SK-N-SH (cell line): ENCODE measurements at regions not wholly inside any gene's neighbourhood (a gene's known extent, or its start where the extent isn't known, plus 50 kb on each side); places are given as distances from the start of the nearest gene placed in this dataset.
"Not testable (repeated sequence)": the region's sequence is repeated elsewhere in the genome, so short reads cannot be mapped to it uniquely, and the experiment has no call there.

ENCODE experiments used
- CTCF ChIA-PET: fragments of 300-600, 350-600 bp; formaldehyde crosslinking; extraction: SDS; loops from one replicate; lab custom pipeline; 2021; lab: Yijun Ruan, JAX
- POLR2A ChIA-PET: fragments of 350-600 bp; sonication (Branson Sonifier 250); formaldehyde crosslinking; extraction: SDS; loops from one replicate; lab custom pipeline; 2020; ENCODE audit warnings: antibody characterized with exemption, inconsistent platforms; lab: Yijun Ruan, JAX
- DNase-seq: peaks from one replicate; pipeline ENCODE4 v3.0.0; 2012
- H2AFZ ChIP-seq: fragments of 200-600 bp; sonication (generic); 2 replicates; pipeline ENCODE4 v1.8.1; 2016; ENCODE audit warnings: antibody characterized with exemption, mild to moderate bottlenecking, low read depth
- H3F3A ChIP-seq: fragments of 200-600 bp; sonication (generic); replicated peaks from 2 replicates; pipeline ENCODE3; 2016; ENCODE audit warnings: antibody characterized with exemption, mild to moderate bottlenecking; ENCODE audit not compliant: insufficient read depth
- H3K27ac ChIP-seq, 2 experiments: fragments of 200-500 bp in 1 of 2; fragments of 200-600 bp in 1 of 2; sonication (Bioruptor generic) in 1 of 2; sonication (generic), shearing (Covaris generic) in 1 of 2; 2 replicates each; pipeline versions ENCODE4 v1.5.1 to v1.6.1; 2014 to 2016; ENCODE audit warnings: low read depth in 2 of 2, inconsistent platforms in 1 of 2, low read length in 1 of 2, mild to moderate bottlenecking in 1 of 2, mixed read lengths in 1 of 2
- H3K27me3 ChIP-seq: fragments of 200-600 bp; sonication (generic), shearing (Covaris generic); 2 replicates; pipeline ENCODE4 v1.6.1; 2016; ENCODE audit warnings: mixed run types; ENCODE audit not compliant: insufficient read depth
- H3K36me3 ChIP-seq, 2 experiments: fragments of 200-500 bp in 1 of 2; fragments of 200-600 bp in 1 of 2; sonication (Bioruptor generic) in 1 of 2; sonication (generic) in 1 of 2; replicated peaks in 1 of 2; 2 replicates each; pipeline versions ENCODE3 to v1.5.1; 2014 to 2016; ENCODE audit warnings: low read length in 1 of 2, mild to moderate bottlenecking in 1 of 2; ENCODE audit not compliant: insufficient read depth in 2 of 2, control insufficient read depth in 1 of 2
- H3K4me1 ChIP-seq, 2 experiments: fragments of 200-500 bp in 1 of 2; fragments of 200-600 bp in 1 of 2; sonication (Bioruptor generic) in 1 of 2; sonication (generic), shearing (Covaris generic) in 1 of 2; 2 replicates each; pipeline versions ENCODE4 v1.5.1 to v1.6.1; 2014 to 2016; ENCODE audit warnings: low read depth in 1 of 2, low read length in 1 of 2, mixed run types in 1 of 2; ENCODE audit not compliant: insufficient read depth in 2 of 2, control insufficient read depth in 1 of 2
- H3K4me2 ChIP-seq: fragments of 200-600 bp; sonication (generic), shearing (Covaris generic); 2 replicates; pipeline ENCODE4 v1.6.1; 2017; ENCODE audit warnings: mixed run types
- H3K4me3 ChIP-seq, 2 experiments: fragments of 200-500 bp in 1 of 2; fragments of 200-600 bp in 1 of 2; sonication (Bioruptor generic) in 1 of 2; sonication (generic), shearing (Covaris generic) in 1 of 2; 2 replicates each; pipeline versions ENCODE4 v1.5.1 to v1.8.1; 2014 to 2016; ENCODE audit warnings: low read depth in 2 of 2, inconsistent platforms in 1 of 2, low read length in 1 of 2, mild to moderate bottlenecking in 1 of 2, mixed read lengths in 1 of 2, moderate library complexity in 1 of 2
- H3K79me2 ChIP-seq: fragments of 200-600 bp; sonication (generic); 2 replicates; pipeline ENCODE4 v1.8.1; 2017; ENCODE audit warnings: mild to moderate bottlenecking; ENCODE audit not compliant: insufficient read depth
- H3K9ac ChIP-seq: fragments of 200-600 bp; sonication (generic); 2 replicates; pipeline ENCODE4 v1.6.1; 2017; ENCODE audit warnings: mixed run types
- H3K9me2 ChIP-seq: fragments of 200-600 bp; sonication (generic); 2 replicates; pipeline ENCODE4 v1.6.1; 2017; ENCODE audit warnings: mixed run types
- H3K9me3 ChIP-seq: fragments of 200-600 bp; sonication (generic); 2 replicates; pipeline ENCODE4 v1.6.1; 2017; ENCODE audit warnings: mixed run types, mild to moderate bottlenecking, moderate library complexity
- H4K20me1 ChIP-seq: fragments of 200-600 bp; sonication (generic); 2 replicates; pipeline ENCODE4 v1.6.1; 2017; ENCODE audit warnings: mild to moderate bottlenecking, mixed run types; ENCODE audit not compliant: insufficient read depth
- CHD2 ChIP-seq: fragments of 150-350 bp; IDR thresholded peaks from 2 replicates; pipeline ENCODE4 v1.6.1; 2018; ENCODE audit warnings: low read length; ENCODE audit not compliant: partially characterized antibody
- EP300 ChIP-seq, 2 experiments: IDR thresholded peaks; 2 replicates each; pipeline versions ENCODE4 v1.4.0 to v1.6.1; 2012; ENCODE audit warnings: borderline replicate concordance in 1 of 2, low read depth in 1 of 2, low read length in 1 of 2
- FOXJ3 ChIP-seq: sonication (generic); formaldehyde crosslinking; IDR thresholded peaks from 2 replicates; pipeline ENCODE4 v1.5.1; 2020; ENCODE audit warnings: mild to moderate bottlenecking, missing genetic modification reagents
- NFIC ChIP-seq: IDR thresholded peaks from 2 replicates; pipeline ENCODE4 v1.4.0; 2012; ENCODE audit warnings: borderline replicate concordance
- RAD21 ChIP-seq: IDR thresholded peaks from 2 replicates; pipeline ENCODE4 v1.6.1; 2012; ENCODE audit warnings: mild to moderate bottlenecking, low read length
- RCOR1 ChIP-seq: fragments of 150-350 bp; IDR thresholded peaks from 2 replicates; pipeline ENCODE4 v1.6.1; 2017; ENCODE audit warnings: antibody characterized with exemption, low read length
- TAF1 ChIP-seq: IDR thresholded peaks from 2 replicates; pipeline ENCODE4 v1.6.1; 2012; ENCODE audit warnings: low read depth, mild to moderate bottlenecking, low read length, moderate library complexity, borderline replicate concordance
- TEAD4 ChIP-seq: IDR thresholded peaks from 2 replicates; pipeline ENCODE4 v1.4.0; 2012; ENCODE audit warnings: mild to moderate bottlenecking, borderline replicate concordance; ENCODE audit not compliant: insufficient read depth
- WGBS: methylation state at CpG from one replicate; pipeline ENCODE4 v1.1.6; 2017; ENCODE audit warnings: low lambda C conversion rate; 5-methylcytosine and 5-hydroxymethylcytosine counted together
- TF ChIP-seq, protein P1 (sequence below): IDR thresholded peaks from 2 replicates; pipeline ENCODE4 v1.4.0; 2012; ENCODE audit warnings: low read depth, borderline replicate concordance

DNA sequence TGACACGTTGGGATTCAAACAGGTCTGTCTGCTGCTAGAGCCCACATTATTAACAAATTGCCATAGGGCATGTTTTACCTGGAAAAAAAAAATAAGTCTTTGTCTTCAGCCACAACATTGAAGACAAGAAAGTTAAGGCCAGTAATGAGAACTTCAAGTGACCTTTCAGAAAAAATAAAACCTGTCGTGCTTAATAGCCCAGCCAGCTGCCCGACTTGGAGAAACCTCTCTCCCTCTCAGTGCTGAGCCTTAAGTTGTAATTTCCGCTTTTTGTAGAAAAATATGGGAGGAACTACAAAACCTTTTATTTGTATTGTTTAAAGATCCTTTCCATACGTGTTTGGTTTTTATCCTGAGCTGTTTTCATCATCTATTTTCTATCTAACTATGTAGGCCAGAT is 454.3 kb upstream of the SLITRK6 start:
- H3K27me3 ChIP-seq, H3K9me3 ChIP-seq, H2AFZ ChIP-seq, H4K20me1 ChIP-seq, DNase-seq, CTCF ChIA-PET, POLR2A ChIA-PET, H3K9me2 ChIP-seq, H3K9ac ChIP-seq, H3K79me2 ChIP-seq, H3K4me3 ChIP-seq, H3K27ac ChIP-seq, H3K36me3 ChIP-seq, H3F3A ChIP-seq, H3K4me2 ChIP-seq, H3K4me1 ChIP-seq: not testable (repeated sequence)
- WGBS, result no CpG with 5 or more reads among the region's 5 CpGs

- H3F3A ChIP-seq, H3K9me3 ChIP-seq, H3K27me3 ChIP-seq, CTCF ChIA-PET, H3K27ac ChIP-seq, POLR2A ChIA-PET, H4K20me1 ChIP-seq, H3K4me2 ChIP-seq, H3K4me1 ChIP-seq, H3K79me2 ChIP-seq, H3K4me3 ChIP-seq, H3K36me3 ChIP-seq, DNase-seq, H3K9me2 ChIP-seq, H3K9ac ChIP-seq, H2AFZ ChIP-seq: not testable (repeated sequence)
- no CpG with 5 or more reads among the region's 2 CpGs for WGBS
These were observed 456.6 kb upstream of the SLITRK6 start for GRCh38 chr13:86255820-86256219.

DNA sequence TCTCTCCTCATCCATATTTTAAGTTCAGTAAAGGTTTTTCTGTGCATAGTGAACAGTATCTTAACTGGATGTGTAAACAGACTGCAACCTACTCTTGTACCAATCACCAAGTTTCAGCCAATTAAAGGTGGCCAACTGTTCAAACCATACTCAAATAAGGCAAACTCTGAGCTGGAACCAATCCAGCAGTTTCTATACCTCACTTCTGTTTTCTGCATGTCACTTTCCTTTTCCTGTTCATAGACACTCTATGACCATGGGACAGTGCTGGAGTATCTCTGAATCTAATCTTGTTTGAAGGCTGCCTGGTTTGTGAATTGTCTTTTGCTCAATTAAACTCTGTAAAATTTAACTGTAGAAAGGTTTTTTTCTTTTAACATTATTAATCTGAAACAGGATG is 470.3 kb upstream of the SLITRK6 start:
- H3K36me3 ChIP-seq, result no peaks in the 10 kb centered on the region
- POLR2A ChIA-PET, result no interaction called here
- no peaks in the 10 kb centered on the region for H3F3A ChIP-seq
- H3K9me2 ChIP-seq, result no peaks in the 10 kb centered on the region
- H3K27me3 ChIP-seq, result no peaks in the 10 kb centered on the region
- TF ChIP-seq NFIC (no peak), TEAD4 (no peak), EP300 (IDR thresholded peaks at IDR 0.05; ENCODE audit: borderline replicate concordance in 1 of 2, low read depth in 1 of 2, low read length in 1 of 2) (no peak)
- CTCF ChIA-PET, result no interaction called here
- no peaks in the 10 kb centered on the region for H3K79me2 ChIP-seq
- H3K4me1 ChIP-seq, result no peaks in the 10 kb centered on the region
- H2AFZ ChIP-seq, result no peak overlapping the region
- no peak overlapping the region for H3K4me2 ChIP-seq
- H3K4me3 ChIP-seq, result no peak overlapping the region
- H4K20me1 ChIP-seq, result no peaks in the 10 kb centered on the region
- no peaks in the 10 kb centered on the region for H3K9me3 ChIP-seq
- H3K9ac ChIP-seq, result no peak overlapping the region
- no peak overlapping the region for H3K27ac ChIP-seq
- no peak for DNase-seq

- ChIA-PET CTCF (no interaction called here), POLR2A (no interaction called here)
- TF ChIP-seq FOXJ3 (CRISPR knock-in tag) (no peak), CHD2 (no peak), RCOR1 (no peak), RAD21 (no peak), TAF1 (no peak)
- TF ChIP-seq, protein P1, sequence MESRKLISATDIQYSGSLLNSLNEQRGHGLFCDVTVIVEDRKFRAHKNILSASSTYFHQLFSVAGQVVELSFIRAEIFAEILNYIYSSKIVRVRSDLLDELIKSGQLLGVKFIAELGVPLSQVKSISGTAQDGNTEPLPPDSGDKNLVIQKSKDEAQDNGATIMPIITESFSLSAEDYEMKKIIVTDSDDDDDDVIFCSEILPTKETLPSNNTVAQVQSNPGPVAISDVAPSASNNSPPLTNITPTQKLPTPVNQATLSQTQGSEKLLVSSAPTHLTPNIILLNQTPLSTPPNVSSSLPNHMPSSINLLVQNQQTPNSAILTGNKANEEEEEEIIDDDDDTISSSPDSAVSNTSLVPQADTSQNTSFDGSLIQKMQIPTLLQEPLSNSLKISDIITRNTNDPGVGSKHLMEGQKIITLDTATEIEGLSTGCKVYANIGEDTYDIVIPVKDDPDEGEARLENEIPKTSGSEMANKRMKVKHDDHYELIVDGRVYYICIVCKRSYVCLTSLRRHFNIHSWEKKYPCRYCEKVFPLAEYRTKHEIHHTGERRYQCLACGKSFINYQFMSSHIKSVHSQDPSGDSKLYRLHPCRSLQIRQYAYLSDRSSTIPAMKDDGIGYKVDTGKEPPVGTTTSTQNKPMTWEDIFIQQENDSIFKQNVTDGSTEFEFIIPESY, result no peak
- H2AFZ ChIP-seq, result no peak overlapping the region
- H3K9ac ChIP-seq, result no peak overlapping the region
- H3F3A ChIP-seq, result no peaks in the 10 kb centered on the region
- no peaks in the 10 kb centered on the region for H4K20me1 ChIP-seq
- H3K4me3 ChIP-seq, result no peak overlapping the region
- H3K9me2 ChIP-seq, result no peaks in the 10 kb centered on the region
- H3K4me1 ChIP-seq, result no peaks in the 10 kb centered on the region
- no peak overlapping the region for H3K27ac ChIP-seq
- DNase-seq, result no peak
- no peaks in the 10 kb centered on the region for H3K27me3 ChIP-seq
- no peak overlapping the region for H3K4me2 ChIP-seq
- 2% methylated on average over 2 of the region's 2 CpGs for WGBS
- no peaks in the 10 kb centered on the region for H3K36me3 ChIP-seq
- H3K9me3 ChIP-seq, result no peaks in the 10 kb centered on the region
- no peaks in the 10 kb centered on the region for H3K79me2 ChIP-seq
These were observed 483.2 kb upstream of the SLITRK6 start for GRCh38 chr13:86282442-86282841.
